ENCODE measurements at regions not wholly inside any gene's neighbourhood (a gene's known extent, or its start where the extent isn't known, plus 50 kb on each side); places are given as distances from the start of the nearest gene placed in this dataset.

DNA sequence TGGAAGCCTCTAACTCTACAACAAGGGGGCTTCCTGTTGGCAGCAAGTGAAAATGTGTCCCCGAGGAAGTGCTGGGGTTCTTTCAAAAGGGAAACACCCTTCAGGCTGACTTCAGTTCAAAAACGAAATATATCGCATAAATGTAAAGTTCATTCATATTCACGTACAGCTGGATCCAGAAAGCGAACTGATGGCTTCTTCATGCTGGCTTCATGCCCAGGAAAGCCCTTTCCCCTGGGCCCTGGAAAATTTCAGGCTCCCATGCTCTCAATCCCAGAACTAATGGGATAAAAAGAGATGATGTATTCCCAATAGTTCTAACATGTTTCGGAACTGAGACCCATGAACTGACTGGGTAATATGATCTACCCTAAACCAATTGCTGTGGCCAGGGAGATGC is 104.7 kb upstream of the CDH13 start:
- Histone ChIP-seq H3K36me3 (no peaks in the 10 kb centered on the region), H3K4me3 (no peak overlapping the region), H3K4me1 (no peaks in the 10 kb centered on the region), H3K27me3 (no peaks in the 10 kb centered on the region), H3K27ac (no peak overlapping the region), H3K9me3 (no peaks in the 10 kb centered on the region)
- in situ Hi-C loops (cut with MboI; ENCODE audit: low sequenced_read_pairs in 4 of 4): no loop called here
- no peak for TF ChIP-seq POLR2A (IDR thresholded peaks at IDR 0.05)
- TF ChIP-seq, protein P1, sequence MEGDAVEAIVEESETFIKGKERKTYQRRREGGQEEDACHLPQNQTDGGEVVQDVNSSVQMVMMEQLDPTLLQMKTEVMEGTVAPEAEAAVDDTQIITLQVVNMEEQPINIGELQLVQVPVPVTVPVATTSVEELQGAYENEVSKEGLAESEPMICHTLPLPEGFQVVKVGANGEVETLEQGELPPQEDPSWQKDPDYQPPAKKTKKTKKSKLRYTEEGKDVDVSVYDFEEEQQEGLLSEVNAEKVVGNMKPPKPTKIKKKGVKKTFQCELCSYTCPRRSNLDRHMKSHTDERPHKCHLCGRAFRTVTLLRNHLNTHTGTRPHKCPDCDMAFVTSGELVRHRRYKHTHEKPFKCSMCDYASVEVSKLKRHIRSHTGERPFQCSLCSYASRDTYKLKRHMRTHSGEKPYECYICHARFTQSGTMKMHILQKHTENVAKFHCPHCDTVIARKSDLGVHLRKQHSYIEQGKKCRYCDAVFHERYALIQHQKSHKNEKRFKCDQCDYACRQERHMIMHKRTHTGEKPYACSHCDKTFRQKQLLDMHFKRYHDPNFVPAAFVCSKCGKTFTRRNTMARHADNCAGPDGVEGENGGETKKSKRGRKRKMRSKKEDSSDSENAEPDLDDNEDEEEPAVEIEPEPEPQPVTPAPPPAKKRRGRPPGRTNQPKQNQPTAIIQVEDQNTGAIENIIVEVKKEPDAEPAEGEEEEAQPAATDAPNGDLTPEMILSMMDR (IDR thresholded peaks at IDR 0.05 in 4 of 5, conservative IDR thresholded peaks at IDR 0.05 in 1 of 5): no peak
- DNase-seq: no peak
- ATAC-seq: no peak
- intact Hi-C loops (cut with DNase I; ENCODE audit: low total_unique reads): no loop called here

DNA sequence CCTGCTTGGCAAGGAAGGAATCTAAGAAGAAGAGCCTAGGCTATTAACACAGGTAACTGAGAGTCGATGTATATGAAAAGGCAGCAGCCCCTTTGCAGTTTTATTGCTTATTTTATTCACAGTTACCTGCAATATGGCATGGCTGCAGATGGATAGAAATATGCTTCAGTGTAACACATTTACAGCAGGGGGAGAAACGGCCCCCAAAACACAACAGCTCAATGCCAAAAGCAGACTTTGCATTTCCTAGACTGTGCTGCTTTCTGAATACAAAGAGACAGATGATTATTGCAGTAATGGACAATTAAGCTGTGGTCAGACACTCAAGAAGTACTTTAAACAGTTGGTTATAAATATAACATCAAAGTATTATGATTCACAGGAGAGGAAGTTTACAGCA is 108.0 kb upstream of the CDH13 start:
- intact Hi-C loops (cut with DNase I; ENCODE audit: low total_unique reads): no loop called here
- Histone ChIP-seq H3K9me3 (no peaks in the 10 kb centered on the region), H3K4me3 (no peak overlapping the region), H3K27ac (no peak overlapping the region), H3K27me3 (no peaks in the 10 kb centered on the region), H3K36me3 (no peaks in the 10 kb centered on the region), H3K4me1 (no peaks in the 10 kb centered on the region)
- in situ Hi-C loops (cut with MboI; ENCODE audit: low sequenced_read_pairs in 4 of 4): no loop called here
- TF ChIP-seq, protein P1 (IDR thresholded peaks at IDR 0.05 in 4 of 5, conservative IDR thresholded peaks at IDR 0.05 in 1 of 5): no peak
- TF ChIP-seq POLR2A (IDR thresholded peaks at IDR 0.05): no peak
- DNase-seq: no peak
- ATAC-seq: no peak

DNA sequence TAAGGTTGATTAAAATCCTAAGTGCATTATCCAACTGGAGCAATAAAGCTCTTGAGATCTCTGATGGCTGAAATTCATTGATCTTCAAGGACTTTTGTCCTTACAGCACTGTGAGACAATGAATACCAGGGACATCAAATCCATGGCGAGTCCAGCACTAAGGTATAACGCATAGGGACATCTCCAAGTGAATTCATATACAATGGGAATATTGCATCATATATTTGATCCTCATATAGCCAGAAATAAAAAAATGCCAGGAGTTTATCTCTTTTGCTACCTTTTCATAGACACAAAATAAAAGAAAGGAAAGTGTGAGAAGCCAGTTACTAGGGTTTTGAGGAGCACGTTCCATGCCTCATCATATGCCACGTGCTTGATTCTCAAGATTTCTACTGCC is 112.5 kb upstream of the CDH13 start:
- H3K36me3 ChIP-seq: no peaks in the 10 kb centered on the region
- in situ Hi-C loops (cut with MboI; ENCODE audit: low sequenced_read_pairs in 4 of 4): no loop called here
- no peak overlapping the region for H3K27ac ChIP-seq
- DNase-seq: no peak
- intact Hi-C loops (cut with DNase I; ENCODE audit: low total_unique reads): no loop called here
- TF ChIP-seq, protein P1 (IDR thresholded peaks at IDR 0.05 in 4 of 5, conservative IDR thresholded peaks at IDR 0.05 in 1 of 5): no peak
- no peak for TF ChIP-seq POLR2A (IDR thresholded peaks at IDR 0.05)
- H3K4me1 ChIP-seq: no peaks in the 10 kb centered on the region
- no peaks in the 10 kb centered on the region for H3K27me3 ChIP-seq
- H3K4me3 ChIP-seq: no peak overlapping the region
- no peaks in the 10 kb centered on the region for H3K9me3 ChIP-seq
- ATAC-seq: no peak

DNA sequence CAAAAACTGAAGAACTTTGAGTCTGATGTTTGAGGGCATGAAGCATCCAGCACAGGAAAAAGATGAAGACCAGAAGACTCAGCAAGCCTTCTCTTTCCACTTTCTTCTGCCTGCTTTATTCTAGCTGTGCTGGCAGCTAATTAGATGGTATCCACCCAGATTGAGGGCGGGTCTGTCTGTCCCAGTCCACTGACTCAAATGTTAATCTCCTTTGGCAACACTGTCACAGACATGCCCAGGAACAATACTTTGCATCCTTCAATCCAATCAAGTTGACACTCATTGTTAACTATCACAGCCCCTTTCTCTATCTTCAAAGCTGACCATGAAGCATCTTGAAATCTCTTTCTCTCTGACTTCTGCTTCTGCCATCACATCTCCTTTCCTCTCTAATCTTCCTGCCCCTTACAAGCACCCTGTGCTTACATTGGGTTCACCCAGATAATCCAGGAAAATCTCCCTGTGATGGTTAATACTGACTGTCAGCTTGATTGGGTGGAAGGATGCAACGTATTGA is 115.9 kb upstream of the CDH13 start:
- no peak for TF ChIP-seq POLR2A (IDR thresholded peaks at IDR 0.05)
- TF ChIP-seq, protein P1 (IDR thresholded peaks at IDR 0.05 in 4 of 5, conservative IDR thresholded peaks at IDR 0.05 in 1 of 5): no peak
- ATAC-seq (no peak), DNase-seq (no peak)
- H3K36me3 ChIP-seq: no peaks in the 10 kb centered on the region
- no peak overlapping the region for H3K27ac ChIP-seq
- H3K9me3 ChIP-seq: no peaks in the 10 kb centered on the region
- H3K4me3 ChIP-seq: no peak overlapping the region
- no peaks in the 10 kb centered on the region for H3K4me1 ChIP-seq
- in situ Hi-C loops (cut with MboI; ENCODE audit: low sequenced_read_pairs in 4 of 4) (no loop called here), intact Hi-C loops (cut with DNase I; ENCODE audit: low total_unique reads) (no loop called here)
- H3K27me3 ChIP-seq: no peaks in the 10 kb centered on the region
